ENCODE measurements at regions not wholly inside any gene's neighbourhood (a gene's known extent, or its start where the extent isn't known, plus 50 kb on each side); places are given as distances from the start of the nearest gene placed in this dataset.
"Not testable (repeated sequence)": the region's sequence is repeated elsewhere in the genome, so short reads cannot be mapped to it uniquely, and the experiment has no call there.

- DNase-seq = no peak
Observed at GRCh38 chr5:90051756-90052155, 357.8 kb downstream of the CETN3 start.

- DNase-seq = no peak
Observed at GRCh38 chr5:90050103-90050502, 359.5 kb downstream of the CETN3 start.

GRCh38 chr5:90047113-90047512 is 362.4 kb downstream of the CETN3 start:
- no peak for DNase-seq

GRCh38 chr5:90040082-90040481 is 369.5 kb downstream of the CETN3 start:
- not testable (repeated sequence) for DNase-seq

- no peak for DNase-seq
Observed at GRCh38 chr5:90037646-90038045, 371.9 kb downstream of the CETN3 start.

GRCh38 chr5:90022711-90023053 is 386.9 kb downstream of the CETN3 start:
- DNase-seq = no peak

- no peak for DNase-seq
Observed at GRCh38 chr5:90022002-90022710, 387.4 kb downstream of the CETN3 start.

GRCh38 chr5:90020575-90021538 is 388.7 kb downstream of the CETN3 start:
- no peak for DNase-seq

GRCh38 chr5:90017239-90017638 is 392.3 kb downstream of the CETN3 start:
- no peak for DNase-seq

GRCh38 chr5:90015584-90016018 is 394.0 kb downstream of the CETN3 start:
- DNase-seq = no peak

- no peak for DNase-seq
Observed at GRCh38 chr5:90014420-90014819, 395.1 kb downstream of the CETN3 start.

GRCh38 chr5:90000351-90000750 is 409.2 kb downstream of the CETN3 start:
- DNase-seq = no peak

- DNase-seq = no peak
Observed at GRCh38 chr5:89998519-89999305, 410.8 kb downstream of the CETN3 start.

GRCh38 chr5:89996890-89997289 is 412.7 kb downstream of the CETN3 start:
- no peak for DNase-seq

GRCh38 chr5:89996335-89996734 is 413.2 kb downstream of the CETN3 start:
- DNase-seq = no peak

- no peak for DNase-seq
Observed at GRCh38 chr5:89994266-89994665, 415.3 kb downstream of the CETN3 start.

- DNase-seq = no peak
Observed at GRCh38 chr5:89992201-89992600, 417.4 kb downstream of the CETN3 start.

- no peak for DNase-seq
Observed at GRCh38 chr5:89991592-89991991, 418.0 kb downstream of the CETN3 start.

GRCh38 chr5:89989776-89990175 is 419.8 kb downstream of the CETN3 start:
- DNase-seq = no peak

GRCh38 chr5:89988998-89989655 is 420.4 kb downstream of the CETN3 start:
- no peak for DNase-seq

GRCh38 chr5:89988129-89988810 is 421.3 kb downstream of the CETN3 start:
- no peak for DNase-seq

GRCh38 chr5:89983216-89983615 is 426.3 kb downstream of the CETN3 start:
- DNase-seq = no peak

All from activated naive CD4-positive, alpha-beta T cell (primary cell).